HG03520 (cell line): ENCODE measurements at regions not wholly inside any gene's neighbourhood (a gene's known extent, or its start where the extent isn't known, plus 50 kb on each side); places are given as distances from the start of the nearest gene placed in this dataset.

Experiments
- ATAC-seq: cut with Tn5 transposase; IDR thresholded peaks from one replicate; pipeline ENCODE4 v1.9.1; 2021; ENCODE audit warnings: mild to moderate bottlenecking, moderate library complexity; ENCODE audit not compliant: unreplicated experiment

DNA sequence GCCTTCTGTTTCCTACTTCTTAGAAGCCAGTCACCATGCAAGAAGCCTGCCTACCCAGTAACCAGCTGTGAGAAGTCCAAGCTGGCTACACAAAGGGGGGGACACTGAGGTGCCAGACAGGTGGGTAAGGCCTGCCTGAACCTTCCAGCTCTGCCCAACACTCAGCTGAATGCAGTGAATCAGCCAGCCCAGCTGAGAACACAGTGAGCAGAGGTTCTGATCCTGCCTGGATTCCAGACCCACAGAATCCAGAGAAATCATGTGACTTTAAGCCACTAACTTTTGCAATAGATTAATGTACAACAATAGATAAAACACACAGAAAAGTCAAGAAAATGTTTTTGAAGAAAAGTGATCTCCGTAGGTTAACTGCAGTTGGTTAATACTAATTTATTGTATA is 151.7 kb downstream of the EFNB2 start:
- no peak for ATAC-seq

DNA sequence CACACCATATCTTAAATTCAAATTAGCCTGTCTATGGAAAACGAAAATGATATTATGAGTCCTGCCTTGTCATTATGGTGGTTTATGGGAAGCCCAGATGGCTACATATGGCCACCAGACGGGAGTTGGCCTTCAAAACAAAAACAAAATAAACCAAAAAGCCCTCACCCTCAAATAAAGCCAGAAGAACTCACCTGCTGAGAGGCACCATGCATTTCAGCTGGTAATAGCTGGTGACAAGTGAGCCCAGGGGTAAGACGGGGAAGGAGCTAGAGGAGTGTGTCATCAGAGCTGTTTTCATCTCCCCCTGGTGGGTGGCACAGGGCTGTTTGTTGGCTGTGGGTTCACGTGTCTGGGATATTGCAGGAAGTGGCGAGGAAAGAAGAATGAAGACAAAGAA is 152.9 kb downstream of the EFNB2 start:
- ATAC-seq, result no peak

DNA sequence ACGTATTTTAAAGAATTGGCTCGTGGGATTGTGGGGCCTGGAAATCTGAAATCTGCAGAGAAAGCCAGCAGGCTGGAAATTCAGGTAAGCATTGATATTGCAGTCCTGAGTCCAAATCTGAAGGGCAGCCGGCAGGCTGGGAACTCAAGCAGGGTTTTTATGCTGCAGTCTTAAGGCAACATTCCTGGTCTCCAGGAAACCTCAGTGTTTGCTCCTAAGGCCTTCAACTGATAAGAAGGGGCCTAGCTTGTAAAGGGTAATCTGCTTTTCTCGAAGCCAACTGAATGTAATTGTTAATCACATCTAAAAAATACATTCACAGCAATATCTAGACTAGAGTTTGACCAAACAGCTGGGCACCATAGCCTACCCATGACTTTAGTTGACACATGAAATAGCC is 154.4 kb downstream of the EFNB2 start:
- no peak for ATAC-seq

DNA sequence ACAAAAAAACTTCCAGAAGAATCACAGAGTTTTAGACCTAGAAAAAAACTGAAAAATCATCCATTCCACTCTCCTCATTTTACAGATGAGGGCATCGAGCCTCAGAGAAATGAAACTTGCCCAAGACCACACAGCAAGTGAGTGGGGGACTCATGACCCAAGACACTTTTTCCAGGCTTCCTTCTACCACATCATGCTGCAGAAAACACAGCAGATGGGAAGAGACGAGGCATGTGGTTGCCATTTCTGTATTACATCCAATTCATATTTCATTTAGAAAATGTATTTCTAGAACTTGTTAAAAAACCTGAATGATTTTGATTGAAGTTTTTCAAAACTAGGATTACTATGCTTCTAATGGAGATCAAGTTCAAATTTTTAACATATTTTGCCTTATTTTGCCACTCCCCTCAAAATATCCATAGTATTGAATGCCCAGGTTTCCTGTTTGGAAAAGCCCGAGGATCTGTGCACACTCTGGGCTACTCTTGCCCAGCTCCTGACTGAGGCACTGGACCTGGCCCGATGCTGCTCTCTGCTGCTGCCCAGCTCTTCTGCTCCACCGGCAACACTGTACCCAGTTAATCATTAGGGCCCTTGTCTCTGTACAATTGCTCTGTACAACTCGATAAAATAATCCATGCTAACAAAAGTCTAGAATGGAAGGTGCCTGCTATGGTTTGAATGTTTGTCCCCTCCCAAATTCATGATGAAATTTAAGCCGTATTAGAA is 157.4 kb downstream of the EFNB2 start:
- ATAC-seq, result no peak

DNA sequence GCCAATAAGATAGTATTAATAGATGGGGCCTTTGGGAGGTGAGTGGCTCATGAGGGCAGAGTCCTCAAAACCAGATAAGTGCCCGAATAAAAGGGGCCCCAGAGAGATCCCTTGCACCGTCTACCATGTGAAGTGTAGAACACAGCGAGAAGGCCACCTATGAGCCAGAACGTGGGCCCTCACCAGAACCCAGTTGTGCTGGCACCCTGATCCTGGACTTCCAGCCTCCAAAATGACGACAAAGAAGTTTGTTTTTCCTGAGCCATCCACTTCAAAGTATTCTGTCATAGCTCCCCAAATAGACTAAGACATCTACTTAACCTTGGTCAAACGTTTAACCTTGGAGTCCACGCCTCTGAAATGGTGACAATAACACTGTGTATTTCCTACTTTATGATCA is 158.1 kb downstream of the EFNB2 start:
- no peak for ATAC-seq

DNA sequence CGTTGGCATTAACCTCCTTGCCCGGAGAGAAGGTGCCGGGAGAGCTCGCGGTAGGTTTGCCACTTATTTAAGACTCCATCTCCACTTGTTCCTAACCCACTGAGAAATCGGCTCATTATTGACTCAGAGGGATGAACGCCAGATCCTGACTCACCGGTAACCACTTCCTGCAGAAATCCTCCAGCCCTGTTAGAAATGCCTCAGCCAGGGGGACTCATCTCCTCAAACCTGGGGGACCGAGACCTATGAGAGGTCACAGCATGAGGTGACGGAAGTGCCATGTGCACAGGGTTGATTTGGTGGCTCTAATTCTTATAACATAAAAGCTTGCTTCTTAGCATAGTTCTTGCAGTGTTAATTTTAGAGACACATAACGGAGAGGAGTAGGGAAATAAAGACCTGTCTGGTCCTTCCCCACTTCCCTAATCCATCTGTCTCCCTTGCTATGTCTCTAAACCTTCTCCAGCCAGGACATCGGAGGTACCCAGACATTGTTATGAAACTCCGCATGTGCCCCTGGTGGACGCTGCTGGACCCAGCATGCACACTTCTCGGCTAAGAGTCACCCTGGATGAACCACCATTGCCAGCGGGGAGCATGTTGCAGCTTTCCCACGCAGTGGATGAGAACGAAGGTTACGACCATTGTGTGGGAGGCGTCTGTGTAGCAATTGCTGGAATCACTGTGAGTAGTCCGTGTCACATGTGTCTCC is 158.9 kb downstream of the EFNB2 start:
- ATAC-seq, result no peak

DNA sequence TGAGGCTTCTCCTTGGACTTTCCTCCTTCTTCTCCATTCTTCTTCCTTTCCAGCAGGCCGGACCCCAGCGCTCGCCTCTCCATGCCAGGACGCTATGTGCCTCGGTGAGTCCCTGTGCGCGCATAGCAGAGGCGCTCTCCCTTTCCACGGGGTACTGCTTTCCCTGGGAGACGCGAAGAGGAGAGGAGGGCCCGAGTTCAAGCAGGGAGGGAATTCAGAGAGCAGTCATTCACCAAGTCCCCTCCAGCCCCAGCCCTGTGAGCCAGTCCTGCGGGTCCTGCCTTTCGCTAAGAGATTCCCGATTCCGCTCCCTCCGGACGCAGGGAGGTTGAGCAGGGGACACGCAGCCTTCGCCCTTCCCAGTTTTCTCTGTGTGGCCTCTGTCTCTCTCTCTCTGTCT is 160.4 kb downstream of the EFNB2 start:
- ATAC-seq, result no peak

DNA sequence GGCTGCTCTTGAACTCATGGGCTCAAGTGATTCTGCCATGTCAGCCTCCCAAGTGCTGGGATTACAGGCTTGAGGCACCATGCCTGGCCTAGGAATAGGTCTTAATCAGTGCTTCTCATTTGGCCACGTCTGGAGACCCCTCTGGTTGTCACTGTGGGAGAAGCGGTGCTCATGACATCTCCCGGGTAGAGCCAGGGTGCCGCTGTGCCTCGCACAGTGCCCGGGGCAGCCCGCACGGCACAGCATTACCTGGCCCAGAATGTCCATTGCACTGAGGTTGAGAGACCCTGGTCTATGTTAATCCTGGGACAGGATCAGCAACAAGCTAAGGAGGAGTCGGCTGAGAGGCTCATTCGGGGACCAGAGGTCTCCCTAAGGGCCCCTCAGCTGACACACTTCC is 160.8 kb downstream of the EFNB2 start:
- no peak for ATAC-seq

DNA sequence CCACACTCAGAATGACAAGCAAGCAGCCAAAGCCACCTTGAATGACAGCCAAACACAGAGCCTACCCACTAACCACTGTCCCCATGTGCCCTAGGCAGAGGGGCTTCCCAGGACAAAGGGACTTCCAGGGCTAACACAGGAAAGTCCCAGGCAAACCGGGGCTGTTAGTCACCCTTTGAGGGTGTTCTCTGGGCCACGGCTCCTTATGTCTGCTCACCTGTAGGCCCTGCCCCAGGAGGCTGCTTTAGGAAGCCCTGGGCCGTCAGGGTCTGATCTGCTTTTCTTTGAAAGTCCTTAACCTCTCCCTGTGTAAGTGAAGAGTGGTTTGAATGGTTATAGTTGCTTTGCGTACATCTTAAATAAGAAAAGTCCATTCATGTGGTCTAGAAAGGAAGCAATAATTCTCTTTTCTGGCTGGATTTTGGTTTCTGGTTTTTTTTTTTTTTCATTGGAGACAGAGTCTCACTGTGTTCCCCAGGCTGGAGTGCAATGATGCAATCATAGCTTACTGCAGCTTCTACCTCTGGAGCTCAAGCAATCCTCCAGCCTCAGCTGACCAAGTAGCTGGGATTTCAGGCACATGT is 161.4 kb downstream of the EFNB2 start:
- ATAC-seq, result peak; percentile 67

DNA sequence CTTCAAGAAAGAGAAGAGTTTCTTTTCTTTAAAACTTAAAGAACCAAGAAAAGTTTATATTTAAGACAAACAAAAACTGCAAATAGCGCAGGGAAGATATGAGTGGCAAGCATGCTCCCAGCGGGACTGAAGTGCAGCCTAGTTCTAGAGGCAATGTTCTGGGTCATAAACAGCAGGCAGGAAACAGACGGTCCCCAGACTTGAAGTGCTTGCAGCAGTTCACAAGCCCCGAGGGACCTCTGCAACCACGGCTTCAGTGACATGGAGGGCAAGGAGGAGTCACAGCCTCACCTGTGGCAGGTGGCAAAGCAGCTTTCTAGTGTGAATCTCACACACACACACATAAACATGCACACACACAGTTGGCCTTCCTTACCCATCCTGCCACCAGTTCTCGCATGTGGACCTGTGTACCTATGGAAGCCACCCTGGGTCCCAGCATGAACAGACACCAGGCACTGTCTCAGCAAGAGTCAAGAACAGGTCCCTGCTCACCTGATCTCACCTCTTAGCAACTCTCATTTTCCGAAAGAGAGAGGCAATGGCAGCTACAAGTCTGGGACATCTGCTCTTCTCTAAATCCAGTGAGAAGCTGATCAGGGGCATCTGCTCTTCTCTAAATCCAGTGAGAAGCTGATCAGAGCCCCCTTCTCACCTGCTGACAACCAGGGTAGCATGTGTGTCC is 162.0 kb downstream of the EFNB2 start:
- ATAC-seq, result peak; percentile 55

DNA sequence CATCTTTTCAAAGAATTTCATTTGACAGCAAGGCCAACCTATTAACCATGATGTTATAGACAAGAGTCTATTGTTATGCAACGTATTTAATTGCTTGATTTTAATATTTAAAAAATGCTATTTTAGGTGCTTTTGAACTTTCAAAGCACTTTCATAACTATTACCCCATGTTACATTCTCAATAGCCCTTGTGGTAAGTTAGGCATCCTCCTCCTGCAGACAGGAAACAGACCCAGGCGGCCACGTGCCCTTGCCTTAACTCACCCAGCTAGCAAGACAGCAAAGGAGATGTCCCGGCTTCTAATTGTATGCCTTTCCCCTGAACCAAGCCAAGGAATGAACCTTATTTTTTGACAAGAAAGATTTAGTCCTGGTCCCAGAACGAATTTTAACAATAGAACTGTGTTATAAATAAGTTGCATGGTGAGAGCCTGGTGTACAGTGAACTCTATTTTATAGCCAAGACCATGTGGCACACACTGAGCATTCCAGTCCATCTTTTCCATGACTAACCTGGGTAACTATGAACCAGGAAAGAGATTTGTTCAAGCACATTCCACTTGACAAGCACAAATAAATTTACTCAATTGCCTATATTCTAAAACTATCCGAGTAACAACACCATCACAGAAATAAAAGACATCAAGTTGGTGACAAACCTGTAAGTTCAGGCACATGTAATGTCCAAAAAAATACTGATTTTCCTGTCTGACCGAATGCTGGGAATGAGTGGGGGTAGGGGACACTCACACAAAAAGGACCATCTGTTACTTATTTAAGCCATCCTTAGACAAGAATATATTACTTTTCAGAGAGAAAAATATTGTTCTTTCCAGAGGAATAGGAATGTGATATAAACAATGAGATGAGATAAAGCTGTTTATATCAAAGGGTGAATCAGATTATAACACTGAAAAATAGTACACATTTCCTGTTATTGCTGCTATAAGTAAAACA is 163.0 kb downstream of the EFNB2 start:
- no peak for ATAC-seq

DNA sequence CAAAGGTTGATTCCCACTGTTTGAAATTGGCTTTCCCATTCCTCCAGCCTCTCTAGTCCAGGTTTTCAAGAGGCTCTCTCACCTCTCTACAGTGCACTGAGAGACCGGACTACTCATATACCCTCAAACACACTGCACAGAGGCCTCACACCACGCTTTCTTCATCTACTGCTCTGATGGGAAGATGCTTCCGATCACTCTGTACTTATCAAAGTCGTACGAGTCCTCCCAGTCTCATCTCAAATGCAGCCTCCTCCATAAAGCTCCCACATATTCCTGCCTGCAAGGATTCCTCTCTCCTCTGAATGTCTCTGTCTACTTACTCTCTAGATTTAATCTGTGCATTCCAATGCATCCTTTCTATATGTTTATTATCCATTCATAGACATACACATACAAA is 164.4 kb downstream of the EFNB2 start:
- no peak for ATAC-seq

DNA sequence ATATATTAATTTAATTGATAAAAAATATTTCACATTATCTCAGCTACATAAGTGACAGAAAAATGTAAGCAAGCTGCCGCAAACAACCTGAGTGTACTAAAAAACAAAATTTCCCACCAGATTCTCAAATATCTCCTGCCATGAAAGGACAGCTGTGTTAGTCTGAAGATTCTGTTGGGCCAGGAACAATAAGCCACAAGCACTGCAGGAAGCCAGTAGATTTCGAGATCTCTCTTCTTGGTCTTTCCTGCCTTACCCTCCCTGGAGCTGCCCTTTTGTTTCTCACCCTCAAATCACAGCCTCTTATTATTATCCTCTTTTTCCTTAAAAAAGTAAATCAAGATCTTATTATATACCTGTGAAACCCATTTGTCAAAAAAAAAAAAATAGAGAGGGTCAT is 165.6 kb downstream of the EFNB2 start:
- ATAC-seq, result no peak

DNA sequence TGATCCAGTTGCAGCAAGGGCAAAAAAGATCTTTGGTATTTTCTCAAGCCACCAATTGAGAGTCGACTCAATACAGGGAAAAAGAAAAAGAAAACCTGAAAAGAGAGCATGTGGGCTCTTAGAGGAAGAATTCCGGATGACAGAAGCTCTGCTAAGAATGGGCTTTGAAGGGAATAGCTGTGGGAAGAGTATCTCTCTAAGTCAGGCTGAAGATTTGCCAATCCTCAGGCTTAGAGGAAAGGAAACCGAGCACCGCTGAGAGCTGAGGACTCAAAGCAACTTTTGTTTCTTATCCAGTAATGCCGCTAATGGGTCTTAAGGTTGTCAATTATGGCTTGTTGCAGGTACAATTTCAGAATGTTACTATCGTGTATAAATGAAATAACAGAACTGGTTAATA is 166.4 kb downstream of the EFNB2 start:
- ATAC-seq, result no peak

DNA sequence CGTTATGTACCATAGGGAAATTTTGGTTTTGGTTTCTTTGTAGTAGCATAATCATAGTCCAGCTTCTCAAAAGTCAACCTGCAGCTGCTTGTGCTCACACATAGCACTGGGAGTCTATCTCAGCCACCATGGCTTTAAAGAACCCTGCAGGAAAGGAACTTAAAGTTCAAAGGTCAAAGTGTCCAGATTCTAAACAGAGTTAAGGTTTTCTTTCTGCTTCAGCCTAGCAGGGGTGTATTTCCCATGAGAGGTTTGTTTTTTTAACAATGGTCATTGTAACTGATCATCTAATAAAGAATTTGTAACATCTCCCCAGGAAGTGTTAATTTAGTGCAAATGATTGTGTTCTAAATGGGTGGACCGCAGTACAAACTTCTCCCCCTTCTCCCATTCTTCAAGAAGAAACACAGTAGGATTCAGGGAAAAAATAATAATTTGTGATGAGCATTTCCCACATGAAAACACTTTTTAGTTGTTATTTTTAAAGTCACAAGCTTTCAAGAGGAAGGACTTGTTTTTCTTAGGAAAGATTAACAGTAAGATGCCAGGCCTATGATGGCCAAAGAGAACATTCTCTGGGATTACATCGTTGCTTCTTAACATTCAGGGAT is 168.0 kb downstream of the EFNB2 start:
- no peak for ATAC-seq

DNA sequence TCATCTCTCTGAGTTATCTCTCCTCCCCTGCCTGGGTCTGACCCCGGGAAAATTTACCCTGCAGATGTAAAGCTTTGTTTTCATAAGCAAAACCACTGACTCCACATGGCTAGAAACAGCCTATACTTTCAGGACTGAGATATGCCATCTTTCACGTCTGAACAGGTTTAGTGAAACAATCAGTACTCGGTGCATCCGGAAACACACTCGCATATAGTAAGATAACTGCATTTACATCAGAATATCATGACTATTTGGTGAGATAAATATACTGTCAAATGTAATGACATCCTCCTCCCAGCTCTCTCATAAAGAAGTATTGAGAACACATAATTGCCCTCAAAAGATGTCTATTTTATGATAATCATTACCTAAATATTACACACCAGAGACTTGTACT is 172.8 kb downstream of the EFNB2 start:
- ATAC-seq, result no peak

DNA sequence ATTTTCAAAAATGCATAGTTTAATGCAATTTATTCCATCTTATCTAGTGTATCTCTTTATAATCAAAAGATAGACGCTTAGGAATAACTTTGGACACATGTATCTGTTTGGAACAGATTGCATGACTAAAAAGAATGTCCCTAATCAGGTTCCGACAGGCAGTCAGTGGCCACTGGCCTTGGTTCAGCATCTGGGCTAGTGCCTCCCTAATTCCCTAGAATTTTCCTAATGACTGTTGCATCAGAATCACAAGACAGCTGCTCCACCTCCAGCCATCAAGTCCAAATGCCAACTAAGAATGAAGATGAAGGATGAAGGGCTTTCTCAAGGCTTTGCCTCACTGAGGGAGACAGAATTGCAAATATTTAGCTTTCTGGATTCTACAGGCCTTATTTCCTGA is 173.8 kb downstream of the EFNB2 start:
- ATAC-seq, result no peak

DNA sequence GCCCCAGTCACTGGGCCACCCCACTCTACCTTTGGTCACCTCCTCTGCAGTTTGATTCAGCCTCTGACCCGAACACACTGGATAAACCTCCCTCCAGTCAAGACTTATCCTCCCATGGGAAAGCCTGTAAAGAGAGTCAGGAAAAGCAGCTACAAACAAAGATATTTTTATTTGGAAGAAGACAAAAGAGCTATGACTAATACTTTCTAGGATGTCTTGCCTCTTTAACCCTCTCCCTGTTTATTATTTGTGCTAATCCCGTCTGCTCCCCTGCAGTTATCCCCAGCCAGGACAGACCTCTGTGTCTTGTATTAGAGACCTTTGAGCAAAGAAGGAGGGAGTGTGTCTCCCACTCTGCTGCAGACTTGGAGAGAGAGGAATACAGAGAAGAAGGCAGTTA is 178.3 kb downstream of the EFNB2 start:
- ATAC-seq, result no peak

DNA sequence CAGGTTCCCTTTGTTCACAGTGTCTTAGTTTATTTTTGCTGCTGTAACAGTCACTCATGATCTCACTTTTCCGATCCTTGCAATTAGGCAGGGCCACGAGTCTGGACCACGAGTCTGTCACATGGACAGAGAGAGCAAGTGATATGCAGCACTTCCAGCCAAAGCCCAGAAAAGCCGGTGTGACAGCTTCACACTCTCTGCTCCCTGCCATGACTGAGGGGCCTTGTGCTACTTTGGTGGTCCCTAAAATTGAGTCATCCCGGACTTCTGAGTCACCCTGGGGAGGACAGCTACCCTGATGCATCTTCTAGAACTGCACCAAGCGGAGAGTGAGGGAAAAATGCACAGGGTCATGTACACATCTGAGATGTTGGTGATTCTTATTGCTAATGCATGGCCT is 179.6 kb downstream of the EFNB2 start:
- ATAC-seq, result no peak

DNA sequence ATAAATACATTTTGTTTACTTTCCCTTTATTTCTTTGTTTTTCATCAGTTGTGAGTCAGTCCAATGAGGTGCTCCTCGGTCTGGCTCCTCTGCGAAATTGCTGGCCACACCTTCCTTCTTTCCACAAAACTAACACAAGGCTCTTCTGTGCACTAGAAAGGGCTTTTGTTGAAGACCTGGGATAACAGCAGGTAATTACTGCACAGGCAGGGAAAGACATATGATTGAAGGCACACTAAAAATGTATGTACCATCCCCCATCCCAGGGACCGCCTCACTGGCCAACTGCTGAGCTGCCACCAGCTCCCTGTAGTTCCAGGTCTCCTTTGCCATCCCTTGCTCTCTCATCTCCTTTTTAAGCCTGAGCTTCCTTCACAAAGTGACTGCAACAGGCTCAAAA is 180.5 kb downstream of the EFNB2 start:
- ATAC-seq, result no peak
